Activated CD4-positive, alpha-beta T cell treated with anti-CD3 and anti-CD28 coated beads, Interleukin-2, amount 50 U/mL, for 1 hour (primary cell): ENCODE measurements at regions not wholly inside any gene's neighbourhood (a gene's known extent, or its start where the extent isn't known, plus 50 kb on each side); places are given as distances from the start of the nearest gene placed in this dataset.

ENCODE experiments used
- DNase-seq: peaks from one replicate; pipeline ENCODE4 v3.0.0-alpha.2; 2020

DNA sequence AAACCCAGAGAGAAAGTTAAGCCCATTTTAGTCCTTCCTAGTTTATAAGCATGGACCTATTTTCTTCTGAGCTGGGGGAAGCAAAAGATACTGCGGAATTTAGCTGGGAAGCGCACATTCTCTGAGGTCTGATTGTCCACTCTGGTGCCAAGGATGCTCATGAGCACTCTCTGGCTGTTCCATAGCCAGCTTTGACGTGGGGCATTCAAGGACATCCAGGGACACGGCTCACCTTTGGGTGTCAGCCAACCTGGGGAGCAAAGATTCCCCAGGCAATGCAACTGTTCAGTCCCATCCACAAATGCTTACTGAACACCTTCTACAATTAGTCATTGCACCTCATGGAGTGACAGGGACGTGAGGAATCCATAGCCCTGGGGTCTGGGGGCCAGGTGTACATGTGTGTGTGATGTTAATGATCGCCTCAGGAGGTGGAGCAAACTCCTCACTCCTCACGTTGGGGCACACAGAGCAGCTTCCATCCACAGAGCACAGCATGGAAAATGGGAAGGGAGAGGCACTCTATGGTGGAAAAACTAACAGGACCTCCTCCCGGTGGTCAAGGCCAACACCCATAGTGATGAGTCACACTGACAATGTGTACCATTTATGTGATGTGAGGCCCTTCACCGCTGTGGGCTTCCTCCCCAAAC is 67.5 kb upstream of the IGFBP3 start:
- DNase-seq: no peak

GRCh38 chr7:45987521-45988290 is 66.6 kb upstream of the IGFBP3 start:
- DNase-seq: no peak

- DNase-seq: no peak
These were observed 65.6 kb upstream of the IGFBP3 start for GRCh38 chr7:45986355-45987298.

- no peak for DNase-seq
These were observed 64.8 kb upstream of the IGFBP3 start for GRCh38 chr7:45985902-45986301.

GRCh38 chr7:45984386-45985295 is 63.6 kb upstream of the IGFBP3 start:
- no peak for DNase-seq

DNA sequence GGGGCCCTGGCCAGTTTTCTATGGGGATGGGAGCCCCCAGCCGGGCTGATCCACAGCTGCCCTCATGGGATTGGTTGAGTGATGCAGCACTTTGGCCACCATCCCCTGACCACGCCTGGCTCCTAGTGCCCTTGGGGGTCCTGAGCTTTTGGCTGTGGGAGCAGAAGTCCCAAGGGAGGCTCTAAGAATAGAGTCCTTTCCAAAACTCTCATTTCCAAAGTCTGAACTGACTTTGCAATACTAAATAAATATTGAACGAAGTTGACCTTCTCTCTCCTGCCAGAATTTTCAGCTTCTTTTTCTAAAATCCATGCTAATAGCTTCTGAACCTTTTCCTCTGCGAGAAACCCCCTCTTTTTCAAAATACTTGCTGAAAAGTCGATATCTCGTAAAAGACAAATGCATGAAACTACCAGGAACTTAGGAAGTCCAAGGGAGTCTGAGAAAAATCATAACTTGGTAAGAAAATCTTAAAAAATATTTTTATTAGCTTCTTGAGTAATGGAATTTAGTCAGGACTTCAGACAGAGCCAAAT is 62.7 kb upstream of the IGFBP3 start:
- no peak for DNase-seq

DNA sequence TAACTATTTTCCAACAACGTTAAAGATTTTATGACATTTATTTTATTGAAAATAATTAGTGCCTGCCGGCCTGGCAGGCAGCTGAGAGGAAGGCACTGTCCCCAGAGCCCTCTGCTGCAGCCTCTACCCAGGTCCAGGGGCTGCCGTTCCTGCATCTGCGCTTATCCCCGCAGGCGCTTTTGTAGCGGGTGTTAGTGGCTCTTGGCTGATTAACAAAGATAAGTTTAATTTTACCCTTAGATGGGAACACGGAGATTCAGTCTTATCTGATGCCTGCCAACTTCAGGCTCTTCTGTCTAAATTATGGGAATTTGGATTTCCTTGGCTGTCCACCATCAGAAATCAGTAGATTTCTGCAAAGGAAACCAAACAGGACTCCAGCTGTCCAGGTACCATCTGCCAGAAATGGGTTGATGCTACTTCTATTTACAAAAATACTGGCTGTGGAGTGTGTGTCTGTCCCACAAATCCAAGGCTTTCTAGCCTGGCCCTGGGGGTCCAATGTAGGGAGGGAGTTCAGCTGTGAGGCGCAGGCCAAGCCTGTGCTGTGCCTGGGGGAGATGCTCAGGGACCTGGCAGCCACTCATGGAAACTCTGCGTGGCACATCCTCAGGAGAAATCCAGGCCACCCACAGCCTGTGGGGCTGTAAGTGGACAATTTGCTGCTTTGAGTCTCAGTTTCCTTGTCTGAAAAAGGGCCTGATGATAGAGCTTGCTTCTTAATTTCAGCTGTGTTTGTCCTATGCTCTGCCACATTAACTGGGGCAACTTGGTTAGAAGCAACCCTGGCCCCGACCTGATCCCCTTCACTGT is 62.0 kb upstream of the IGFBP3 start:
- DNase-seq: no peak

DNA sequence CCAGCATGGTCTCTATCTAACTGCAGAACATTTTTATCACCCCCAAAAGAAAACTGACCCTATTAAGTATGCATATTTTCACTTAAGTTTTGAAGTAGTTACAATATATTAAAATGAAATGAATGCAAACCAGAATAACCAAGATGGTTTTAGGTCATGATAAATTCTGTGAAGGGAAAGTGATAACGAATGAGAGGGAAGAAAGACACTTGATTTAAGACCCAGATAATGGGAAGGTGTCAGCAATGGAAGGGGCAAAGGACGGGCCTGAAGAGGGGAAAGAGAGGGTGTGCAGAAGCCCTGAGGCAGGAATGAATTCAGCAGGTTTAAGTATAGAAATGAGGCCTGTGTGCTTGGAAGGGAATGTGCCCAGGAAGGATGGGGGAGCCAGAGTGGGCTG is 61.1 kb upstream of the IGFBP3 start:
- DNase-seq: no peak

DNA sequence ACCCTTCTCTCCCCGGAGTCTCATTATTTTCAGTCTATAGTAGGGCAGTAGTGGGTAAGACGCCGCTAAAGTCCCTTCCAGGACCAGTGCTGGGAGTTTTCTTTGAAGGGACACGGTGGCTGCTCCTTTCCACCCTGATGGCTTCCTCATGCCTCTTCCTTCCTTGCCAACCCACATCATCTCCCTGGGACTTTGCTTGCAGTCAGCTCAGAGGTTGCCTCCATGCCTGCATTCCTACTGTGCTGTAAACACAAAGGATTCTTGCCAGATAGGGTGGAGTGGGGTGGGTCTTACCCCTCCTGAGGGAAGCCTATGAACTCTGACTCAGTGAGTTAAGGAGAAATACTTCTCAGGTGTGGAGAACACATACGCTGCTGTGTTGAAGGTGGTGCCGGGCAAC is 59.9 kb upstream of the IGFBP3 start:
- no peak for DNase-seq

GRCh38 chr7:45980181-45980905 is 59.3 kb upstream of the IGFBP3 start:
- no peak for DNase-seq

DNA sequence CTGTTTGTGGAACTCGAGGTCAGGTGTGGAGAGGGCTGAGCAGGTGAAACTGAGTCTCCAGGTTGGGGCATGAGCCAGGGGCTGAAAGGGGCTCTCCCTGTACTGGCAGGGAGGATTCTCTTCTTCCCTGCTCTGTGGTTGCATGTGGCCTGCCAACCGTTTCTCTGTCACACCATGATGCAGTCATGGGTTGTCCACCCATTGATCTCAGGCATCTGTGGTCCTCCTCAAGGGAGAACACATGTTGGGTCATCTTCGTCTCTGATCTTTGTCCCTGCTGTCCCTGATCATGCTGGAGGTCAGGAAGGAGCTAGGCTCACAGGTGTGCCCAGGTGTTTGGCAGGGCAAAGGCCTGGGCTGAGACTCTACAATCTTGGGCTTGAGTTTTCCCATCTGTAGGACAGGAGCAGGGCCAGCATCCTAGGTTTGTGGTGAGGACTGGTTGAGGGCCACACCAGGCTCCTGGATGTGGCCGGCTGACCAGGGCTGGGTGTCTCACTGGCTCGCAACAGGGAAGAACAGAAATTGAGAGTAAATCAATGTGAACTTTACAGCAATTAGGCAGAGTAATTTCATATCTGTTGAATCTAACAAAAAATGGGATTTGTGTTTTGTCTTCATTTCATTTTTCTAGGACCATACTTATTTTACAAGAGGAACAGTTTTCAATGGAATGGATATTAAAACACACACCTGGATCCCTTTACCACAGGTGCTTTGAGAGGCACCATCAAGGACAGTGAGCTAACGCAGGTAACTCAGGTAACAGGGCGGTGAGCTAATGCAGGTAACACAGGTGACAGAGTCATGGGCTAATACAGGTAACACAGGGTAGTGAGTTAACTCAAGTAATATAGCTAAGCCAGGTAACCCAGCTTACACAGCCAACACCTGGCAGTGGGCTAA is 58.5 kb upstream of the IGFBP3 start:
- no peak for DNase-seq

DNA sequence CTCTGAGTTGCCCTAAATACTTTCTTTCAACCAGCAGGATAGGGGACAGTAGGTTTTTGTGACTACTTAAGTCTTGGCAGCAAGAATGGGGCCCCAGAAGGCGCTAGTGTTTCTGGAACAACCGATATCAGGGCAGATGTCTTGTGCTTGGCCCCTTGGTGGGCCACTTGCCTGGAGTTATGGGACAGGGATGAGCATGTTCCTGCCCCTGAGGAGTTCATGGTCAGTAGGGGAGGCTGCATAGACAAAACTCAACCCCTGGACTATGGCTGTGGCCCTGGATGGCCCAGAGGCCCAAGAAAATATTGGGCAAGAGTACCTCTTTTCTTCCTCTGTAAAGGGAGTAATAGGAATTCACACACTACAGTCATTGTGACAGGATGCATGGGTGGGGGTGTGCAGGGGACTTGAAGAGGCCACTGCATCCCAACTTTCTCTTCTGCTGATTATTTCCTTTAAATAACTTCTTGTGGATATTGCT is 57.7 kb upstream of the IGFBP3 start:
- DNase-seq: no peak

- no peak for DNase-seq
These were observed 57.1 kb upstream of the IGFBP3 start for GRCh38 chr7:45978010-45978681.

GRCh38 chr7:45977256-45977780 is 56.2 kb upstream of the IGFBP3 start:
- DNase-seq: no peak

DNA sequence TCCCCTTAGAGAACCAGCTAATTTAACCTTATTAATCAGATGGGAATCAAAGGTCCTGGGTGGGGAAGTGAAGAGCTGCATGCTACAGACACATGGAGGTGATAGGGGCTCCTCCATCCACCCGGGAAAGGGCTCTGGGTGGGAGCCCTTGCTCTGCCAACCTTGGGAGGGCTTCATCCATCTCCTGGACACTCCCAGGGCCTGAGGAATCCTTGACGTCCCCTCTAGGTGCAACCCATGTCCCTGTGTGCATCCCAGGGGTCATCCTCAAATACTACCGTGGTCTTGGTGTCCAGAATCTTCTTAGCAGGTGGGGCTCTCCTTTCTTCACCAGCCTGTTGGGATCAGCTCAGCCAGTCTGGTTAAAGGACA is 55.4 kb upstream of the IGFBP3 start:
- no peak for DNase-seq

DNA sequence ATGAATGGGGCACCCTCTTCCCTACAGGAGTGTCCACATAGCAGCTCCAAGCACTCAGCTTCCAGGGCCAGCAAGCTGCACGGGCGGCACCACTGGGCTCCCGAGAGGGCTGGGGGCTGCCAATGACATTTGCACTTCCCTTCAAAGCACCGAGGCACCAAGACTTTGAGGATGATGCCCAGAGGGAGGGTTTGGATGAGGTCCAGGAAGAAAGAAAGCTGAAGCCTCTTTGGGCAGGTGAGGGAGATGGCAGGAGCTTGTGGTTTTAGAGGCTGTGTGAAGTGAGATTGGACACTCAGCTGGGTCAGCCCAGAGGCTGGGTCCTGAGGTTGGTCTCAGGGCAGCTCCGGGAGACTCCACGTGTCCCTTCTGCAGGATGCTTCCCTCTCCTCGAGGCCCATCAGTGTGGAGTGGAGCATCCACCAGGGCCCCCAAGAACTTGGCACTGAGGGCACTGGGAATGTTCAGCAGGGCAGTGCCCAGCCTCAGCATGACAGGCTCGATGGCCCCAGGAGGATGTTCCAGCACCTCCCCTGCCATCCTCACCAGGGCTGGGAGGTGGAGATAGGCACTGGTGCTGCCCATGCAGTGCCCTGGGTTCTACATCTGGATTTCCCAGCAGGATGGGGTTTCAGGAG is 54.9 kb upstream of the IGFBP3 start:
- DNase-seq: no peak

- DNase-seq: no peak
These were observed 54.3 kb upstream of the IGFBP3 start for GRCh38 chr7:45975367-45975766.
